Stimulated activated CD8-positive, alpha-beta memory T cell treated with anti-CD3 and anti-CD28 coated beads, Interleukin-4, amount 100 ng/mL, for 4 hours (primary cell): ENCODE measurements at regions not wholly inside any gene's neighbourhood (a gene's known extent, or its start where the extent isn't known, plus 50 kb on each side); places are given as distances from the start of the nearest gene placed in this dataset.

Experiments used
- DNase-seq, 2 donors: peaks; one replicate each; pipeline ENCODE4 v3.0.0-alpha.2; 2020; ENCODE audit warnings: low read depth in 2 of 2, low spot score in 1 of 2

DNA sequence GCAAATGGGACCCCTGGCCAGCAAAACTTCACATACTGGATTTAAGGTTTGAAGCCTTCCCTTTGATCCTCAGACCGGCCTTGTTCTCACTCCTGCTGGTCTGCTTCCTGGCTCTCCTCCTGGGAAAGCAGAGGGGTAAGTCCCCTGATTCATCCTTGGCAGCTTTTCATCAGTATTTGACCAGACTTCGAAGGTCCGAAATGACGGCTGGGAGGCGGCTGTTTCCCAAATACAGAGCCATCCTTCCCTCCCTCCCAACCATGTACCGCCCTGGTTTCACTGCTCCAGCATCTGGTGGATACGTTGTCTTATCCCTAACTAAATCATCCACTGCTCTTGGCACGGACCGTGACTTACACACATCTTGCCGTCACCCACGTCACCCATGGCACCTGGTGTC is 265.5 kb downstream of the BCOR start:
- no peak for DNase-seq

GRCh38 chrX:39834600-39834999 is 263.2 kb downstream of the BCOR start:
- no peak for DNase-seq

- DNase-seq = no peak
Observed at GRCh38 chrX:39835241-39835640, 262.5 kb downstream of the BCOR start.

GRCh38 chrX:39835776-39836175 is 262.0 kb downstream of the BCOR start:
- no peak for DNase-seq

GRCh38 chrX:39836802-39837420 is 260.8 kb downstream of the BCOR start:
- no peak for DNase-seq

GRCh38 chrX:39837688-39838087 is 260.1 kb downstream of the BCOR start:
- no peak for DNase-seq

DNA sequence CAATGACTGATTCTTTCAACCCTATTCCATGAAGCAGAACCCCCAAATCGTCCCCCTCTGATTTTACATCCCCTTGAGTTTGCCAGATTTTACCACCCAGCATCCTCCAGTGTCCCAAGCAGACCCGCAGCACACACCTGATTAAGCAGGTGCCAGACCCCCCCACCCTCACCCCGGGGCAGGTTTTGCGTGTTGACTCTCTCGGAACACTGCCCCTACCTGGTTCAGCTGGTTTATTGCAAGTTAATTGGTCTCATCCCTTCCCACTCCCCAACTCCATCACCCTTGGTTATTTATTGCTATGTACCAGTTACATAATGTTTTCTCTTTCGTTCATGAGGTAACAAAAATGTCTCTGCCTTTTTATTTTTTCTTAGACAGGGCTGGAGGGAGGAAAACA is 258.4 kb downstream of the BCOR start:
- DNase-seq = no peak

DNA sequence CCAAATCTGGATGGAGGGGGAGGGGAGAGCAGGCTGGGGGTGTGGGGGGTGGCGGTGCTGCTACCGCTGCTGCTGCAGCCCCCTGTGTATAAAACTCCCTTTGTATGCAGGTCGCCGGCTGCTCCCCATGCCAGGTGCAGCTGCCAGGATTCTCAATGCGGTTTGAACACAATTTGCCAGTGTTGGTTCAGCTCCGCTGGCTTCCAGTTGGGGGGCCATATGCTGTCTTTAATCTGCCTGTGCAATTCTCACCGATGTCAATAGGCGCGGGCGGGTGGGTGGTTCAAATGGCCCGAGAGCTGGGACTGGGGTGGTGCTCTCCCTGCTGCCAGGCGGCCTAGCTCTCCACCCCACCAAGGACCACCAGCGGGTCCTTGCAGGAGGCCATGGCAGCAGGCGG is 257.6 kb downstream of the BCOR start:
- no peak for DNase-seq

DNA sequence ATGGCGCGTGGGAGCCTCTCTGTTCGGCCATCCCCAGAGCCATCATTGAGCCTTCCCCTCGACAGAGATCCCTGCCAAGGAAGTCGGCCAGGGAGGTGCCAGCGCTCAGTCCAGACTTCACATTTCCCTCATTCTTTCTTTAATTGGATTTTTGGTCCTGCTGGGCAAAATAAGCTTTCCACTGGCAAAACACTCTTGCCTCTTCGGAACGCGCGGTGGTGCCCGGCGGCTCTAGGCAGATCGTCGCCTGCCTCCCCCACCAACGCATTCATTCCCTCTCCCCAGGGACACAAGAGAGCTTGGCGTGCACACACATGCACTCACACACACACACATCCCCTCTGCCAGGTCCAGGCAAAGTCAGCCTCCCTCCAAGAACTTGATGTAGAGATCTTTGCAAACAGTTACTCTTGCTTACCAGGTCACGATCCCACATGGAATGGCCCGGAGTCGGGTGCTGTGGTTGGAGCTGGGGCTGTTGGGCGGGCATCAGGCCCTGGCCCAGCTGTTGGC is 257.1 kb downstream of the BCOR start:
- DNase-seq = no peak

- no peak for DNase-seq
Observed at GRCh38 chrX:39841604-39842003, 256.2 kb downstream of the BCOR start.

- no peak for DNase-seq
Observed at GRCh38 chrX:39842281-39842973, 255.3 kb downstream of the BCOR start.

DNA sequence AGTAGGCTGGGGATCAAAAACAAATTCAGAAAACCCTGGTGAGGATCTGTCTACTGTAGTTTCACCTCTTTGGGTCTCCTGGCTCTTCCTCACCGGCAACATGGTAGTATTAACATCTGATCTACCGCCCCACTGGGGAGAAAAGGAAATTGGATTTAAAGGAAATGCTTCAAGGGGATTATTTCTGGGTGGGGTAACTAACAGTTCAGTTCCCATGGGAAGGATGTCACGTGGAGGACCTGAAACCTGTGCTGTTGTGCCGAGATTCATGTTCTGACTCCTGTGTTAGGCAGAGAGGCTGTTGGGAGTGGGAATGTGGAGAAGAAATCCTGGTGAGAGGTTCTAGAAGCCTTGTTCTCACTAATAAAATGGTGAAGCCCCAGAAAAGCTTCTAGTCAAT is 254.4 kb downstream of the BCOR start:
- no peak for DNase-seq

- DNase-seq = no peak
Observed at GRCh38 chrX:39845233-39845632, 252.5 kb downstream of the BCOR start.

DNA sequence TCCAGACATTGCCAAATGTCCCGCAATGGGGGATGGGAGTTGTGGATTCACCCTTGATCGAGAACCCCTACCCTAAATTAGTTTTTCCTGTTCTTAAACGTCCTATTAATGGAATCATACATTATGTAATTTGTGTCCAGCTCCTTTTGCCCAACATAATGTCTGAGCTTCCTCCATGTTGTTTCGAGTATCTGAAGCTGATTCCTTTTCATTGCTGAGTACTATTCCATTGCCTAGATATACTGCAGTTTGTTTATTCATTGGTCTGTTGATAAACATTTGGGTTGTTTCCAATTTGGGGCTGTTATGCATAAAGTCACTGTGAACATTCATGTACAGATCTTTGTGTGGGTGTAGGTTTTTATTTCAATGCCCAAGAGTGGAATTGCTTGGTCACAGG is 251.3 kb downstream of the BCOR start:
- DNase-seq = no peak

- no peak for DNase-seq
Observed at GRCh38 chrX:39848243-39848642, 249.5 kb downstream of the BCOR start.

DNA sequence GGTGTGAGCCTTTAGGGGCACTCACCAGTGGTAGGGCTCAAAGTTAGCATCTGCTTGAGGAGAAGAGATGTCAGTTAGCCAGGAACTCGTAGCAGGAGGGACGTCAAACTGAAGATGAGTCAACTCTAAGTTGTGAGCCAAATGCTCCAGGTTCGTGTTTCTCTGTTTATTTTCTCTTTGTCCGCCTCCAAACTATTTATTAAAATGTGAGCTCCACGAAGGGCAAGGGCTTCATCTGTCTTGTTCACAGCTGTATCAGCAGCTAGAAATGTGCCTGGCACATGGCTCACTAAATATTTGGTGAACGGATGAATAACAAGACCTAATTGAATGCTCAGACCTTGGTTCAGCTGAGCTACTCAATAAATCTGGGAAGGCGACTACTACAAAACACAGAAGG is 248.9 kb downstream of the BCOR start:
- no peak for DNase-seq

DNA sequence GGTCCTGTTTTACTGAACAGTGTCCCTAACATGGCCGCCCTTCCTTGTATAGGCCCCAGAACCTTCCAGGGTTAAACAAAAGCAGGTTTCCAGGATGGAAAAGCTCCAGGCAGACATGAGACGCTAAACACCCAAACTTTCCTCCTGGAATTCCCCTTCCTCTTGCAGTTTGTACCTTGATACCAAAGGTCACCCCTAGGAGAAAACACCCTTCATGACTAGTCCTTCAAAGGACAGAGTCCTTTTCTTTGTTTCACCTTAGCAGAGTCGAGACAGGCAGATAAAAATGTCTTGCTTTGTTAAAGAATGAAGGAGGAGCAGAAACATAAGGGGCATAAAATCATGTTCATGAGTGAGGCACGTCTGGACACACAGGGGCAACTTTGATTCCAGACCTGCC is 247.5 kb downstream of the BCOR start:
- no peak for DNase-seq

DNA sequence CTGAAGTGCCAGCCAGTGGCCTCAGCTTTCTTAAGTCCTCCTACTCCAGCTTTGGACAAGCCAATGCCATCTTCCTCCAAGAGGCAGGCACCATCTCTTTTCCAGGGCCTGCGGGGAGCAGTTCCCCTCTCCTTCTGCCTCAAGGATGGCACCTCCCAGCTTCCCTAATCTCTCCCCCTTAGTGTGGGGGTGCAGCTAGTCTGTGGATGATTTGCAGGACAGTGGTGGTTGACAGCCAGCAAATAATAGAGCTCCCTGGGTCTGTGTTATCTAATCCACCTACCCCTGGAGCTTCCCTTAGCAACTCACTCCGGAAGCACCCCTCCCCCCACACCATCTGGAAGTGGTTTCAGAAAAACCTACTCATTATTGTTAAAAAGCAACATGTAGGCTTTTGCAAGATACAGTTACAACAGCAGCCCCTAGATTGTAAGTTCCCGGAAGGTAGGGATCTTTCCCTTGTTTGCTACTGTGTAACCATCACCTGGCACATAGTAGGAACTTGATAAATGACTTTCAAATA is 247.1 kb downstream of the BCOR start:
- DNase-seq = no peak

DNA sequence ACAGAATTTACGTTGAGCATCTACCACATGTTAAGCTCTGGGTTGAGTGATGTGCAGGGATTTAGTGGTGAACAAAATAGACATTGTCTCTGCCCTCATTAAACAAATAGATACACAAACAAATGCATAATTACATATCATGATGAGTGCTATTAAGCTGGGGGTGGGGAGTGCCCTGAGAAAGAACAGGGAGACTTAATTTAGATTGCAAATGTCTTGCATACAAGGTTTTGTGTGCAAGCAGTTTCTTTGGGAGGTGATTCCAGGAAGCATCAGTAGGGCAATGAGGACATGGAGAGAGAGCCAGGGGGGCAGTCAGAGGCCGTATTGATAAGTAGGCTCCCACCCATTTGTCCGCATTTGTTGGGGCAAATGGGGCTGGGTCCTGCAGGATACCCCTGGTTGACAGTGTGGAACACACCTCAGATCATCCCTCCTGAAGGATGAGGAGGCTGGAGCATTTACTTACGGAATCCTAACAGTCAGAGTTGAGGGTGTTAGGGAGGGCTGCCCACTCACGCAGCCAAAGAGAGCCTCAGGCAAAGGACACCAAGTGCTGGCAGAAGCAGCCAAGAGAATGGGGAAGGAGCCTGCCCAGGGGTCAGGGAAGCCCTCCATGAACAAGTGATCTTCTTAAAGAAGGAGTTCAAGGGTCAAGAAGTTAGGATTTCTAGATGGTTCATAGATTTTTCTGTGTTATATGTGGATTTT is 245.9 kb downstream of the BCOR start:
- DNase-seq = no peak

GRCh38 chrX:39852491-39852890 is 245.3 kb downstream of the BCOR start:
- DNase-seq = no peak

GRCh38 chrX:39853417-39854030 is 244.2 kb downstream of the BCOR start:
- no peak for DNase-seq
